ENCODE measurements at regions not wholly inside any gene's neighbourhood (a gene's known extent, or its start where the extent isn't known, plus 50 kb on each side); places are given as distances from the start of the nearest gene placed in this dataset.

- TF ChIP-seq SUZ12 (IDR thresholded peaks at IDR 0.05; ENCODE audit: extremely low read depth, insufficient read depth, insufficient read length): no peak
- TF ChIP-seq YY1 (IDR thresholded peaks at IDR 0.05; ENCODE audit: insufficient read depth, insufficient read length): no peak
Observed at GRCh38 chr20:22915512-22915911, 119.6 kb upstream of the SSTR4 start.
